HCT116 (cell line): ENCODE measurements at regions not wholly inside any gene's neighbourhood (a gene's known extent, or its start where the extent isn't known, plus 50 kb on each side); places are given as distances from the start of the nearest gene placed in this dataset.

Experiments
- ATAC-seq: fragments of 200-7000 bp; cut with Tn5 transposase; 2 replicates; pipeline ENCODE4 v1.9.1; 2020; ENCODE audit warnings: mild to moderate bottlenecking, moderate library complexity
- BruUV-seq: library from RNA; stranded (reverse); fragments of 400-500 nt; replicated peaks from 2 replicates; lab custom pipeline; 2021; lab: Mats Ljungman, UMichigan
- CTCF ChIA-PET: fragments of 300-600 bp; sonication (Branson Sonifier 250); formaldehyde crosslinking; loops from one replicate; lab custom pipeline; 2021; ENCODE audit warnings: antibody characterized with exemption; lab: Charles Lee
- POLR2A ChIA-PET: fragments of 300-600, 350-600 bp; sonication (Branson Sonifier 250); formaldehyde crosslinking; loops from one replicate; lab custom pipeline; 2021; ENCODE audit warnings: antibody characterized with exemption; lab: Charles Lee
- RAD21 ChIA-PET, 2 experiments: fragments of 300-600 bp; sonication (Branson Sonifier 250); formaldehyde crosslinking; loops; one replicate each; lab custom pipeline; 2023; ENCODE audit warnings: low total read pairs in 2 of 2; ENCODE audit not compliant: uncharacterized antibody in 2 of 2, unreplicated experiment in 2 of 2, low non-redundant PET in 1 of 2; lab: Charles Lee
- DNase-seq: peaks from one replicate; pipeline ENCODE4 v3.0.0-alpha.2; 2010; ENCODE audit warnings: low read depth, low spot score
- H2AFZ ChIP-seq: fragments of 200-600 bp; shearing (Covaris generic), sonication (generic); 2 replicates; pipeline ENCODE4 v1.6.1; 2017; ENCODE audit warnings: low read depth, mixed run types, mixed read lengths, antibody characterized with exemption, low read length; ENCODE audit not compliant: poor library complexity, severe bottlenecking
- H3K27ac ChIP-seq: 2 replicates; pipeline ENCODE4 v1.5.1; 2012; ENCODE audit warnings: low read depth, low read length
- H3K27me3 ChIP-seq: fragments of 200-600 bp; sonication (generic); 2 replicates; pipeline ENCODE4 v1.6.1; 2016; ENCODE audit warnings: mixed run types, low read length, mixed read lengths; ENCODE audit not compliant: insufficient read depth
- H3K36me3 ChIP-seq, 2 experiments: fragments of 200-500 bp in 1 of 2; fragments of 200-600 bp in 1 of 2; sonication (Bioruptor generic) in 1 of 2; sonication (generic) in 1 of 2; 2 replicates each; pipeline versions ENCODE4 v1.5.1 to v1.6.1; 2014 to 2016; ENCODE audit warnings: low read length in 2 of 2, inconsistent platforms in 1 of 2, mixed read lengths in 1 of 2, mixed run types in 1 of 2; ENCODE audit not compliant: insufficient read depth in 2 of 2, control insufficient read depth in 1 of 2
- H3K4me1 ChIP-seq, 2 experiments: fragments of 200-600 bp in 1 of 2; sonication (generic) in 1 of 2; 2 replicates each; pipeline versions ENCODE4 v1.5.1 to v1.6.1; 2012 to 2017; ENCODE audit warnings: low read length in 2 of 2, inconsistent platforms in 1 of 2, mild to moderate bottlenecking in 1 of 2, mixed read lengths in 1 of 2, mixed run types in 1 of 2, moderate library complexity in 1 of 2; ENCODE audit not compliant: insufficient read depth in 2 of 2, control insufficient read depth in 1 of 2
- H3K4me2 ChIP-seq: fragments of 200-600 bp; sonication (generic); 2 replicates; pipeline ENCODE4 v1.6.1; 2017; ENCODE audit warnings: mixed run types, low read length, mixed read lengths
- H3K4me3 ChIP-seq, 2 experiments: fragments of 200-600 bp in 1 of 2; sonication (generic) in 1 of 2; replicated peaks in 1 of 2; 2 replicates each; pipeline ENCODE4 v1.5.1; 2011 to 2016; ENCODE audit warnings: low read length in 2 of 2, control low read depth in 1 of 2, low read depth in 1 of 2, mild to moderate bottlenecking in 1 of 2, mixed read lengths in 1 of 2, mixed run types in 1 of 2
- H3K79me2 ChIP-seq: fragments of 200-600 bp; sonication (generic); 2 replicates; pipeline ENCODE4 v1.6.1; 2017; ENCODE audit warnings: mild to moderate bottlenecking, mixed run types, low read length, moderate library complexity, mixed read lengths; ENCODE audit not compliant: insufficient read depth
- H3K9ac ChIP-seq: fragments of 200-600 bp; sonication (generic); 2 replicates; pipeline ENCODE4 v1.6.1; 2016; ENCODE audit warnings: low read length, mixed read lengths
- H3K9me2 ChIP-seq: fragments of 200-600 bp; sonication (generic), shearing (Covaris generic); 2 replicates; pipeline ENCODE4 v1.6.1; 2017; ENCODE audit warnings: mixed run types, mild to moderate bottlenecking, moderate library complexity; ENCODE audit not compliant: insufficient read depth
- H3K9me3 ChIP-seq, 2 experiments: fragments of 200-500 bp in 1 of 2; fragments of 200-600 bp in 1 of 2; sonication (Bioruptor generic) in 1 of 2; sonication (generic) in 1 of 2; 2 replicates each; pipeline ENCODE4 v1.6.1; 2014 to 2017; ENCODE audit warnings: low read length in 2 of 2, mixed read lengths in 2 of 2, inconsistent platforms in 1 of 2, low read depth in 1 of 2, mild to moderate bottlenecking in 1 of 2, mixed run types in 1 of 2, moderate library complexity in 1 of 2; ENCODE audit not compliant: control insufficient read depth in 1 of 2, insufficient read depth in 1 of 2
- H4K20me1 ChIP-seq: fragments of 200-600 bp; sonication (generic), shearing (Covaris generic); 2 replicates; pipeline ENCODE4 v1.6.1; 2017; ENCODE audit warnings: mixed run types, mild to moderate bottlenecking, moderate library complexity; ENCODE audit not compliant: insufficient read depth
- ATF3 ChIP-seq: IDR thresholded peaks from 2 replicates; pipeline ENCODE4 v1.6.1; 2012
- CBX3 ChIP-seq: IDR thresholded peaks from 2 replicates; pipeline ENCODE4 v1.6.1; 2012; ENCODE audit warnings: low read depth
- EGR1 ChIP-seq: IDR thresholded peaks from 2 replicates; pipeline ENCODE4 v1.6.1; 2012; ENCODE audit warnings: low read depth
- FOSL1 ChIP-seq: IDR thresholded peaks from 2 replicates; pipeline ENCODE4 v1.6.1; 2012; ENCODE audit warnings: low read depth
- MAX ChIP-seq: IDR thresholded peaks from 2 replicates; pipeline ENCODE4 v1.6.1; 2012
- ZNF274 ChIP-seq: fragments of 200-500 bp; sonication (Bioruptor generic); IDR thresholded peaks from 2 replicates; pipeline ENCODE4 v1.6.1; 2014; ENCODE audit warnings: mild to moderate bottlenecking, low read depth, low read length, inconsistent platforms
- intact Hi-C: fragments of 100-400 bp; cut with micrococcal nuclease; formaldehyde crosslinking; loops from 2 replicates; pipeline ENCODE4 v1.10.0; 2022

- no TSS peak for BruUV-seq
- RAD21 ChIA-PET, result no interaction called here
- POLR2A ChIA-PET, result no interaction called here
Observed at GRCh38 chr5:138631096-138631928, 56.1 kb upstream of the HSPA9 start.

GRCh38 chr5:138629392-138629791 lies 54.2 kb upstream of the HSPA9 start:
- TF ChIP-seq FOSL1 (no peak), EGR1 (no peak)
- Histone ChIP-seq H3K27ac (no peak overlapping the region), H3K4me2 (no peak overlapping the region), H3K4me3 (no peak overlapping the region), H3K9me2 (no peaks in the 10 kb centered on the region), H3K9ac (no peak overlapping the region), H3K79me2 (no peaks in the 10 kb centered on the region), H2AFZ (no peak overlapping the region), H3K4me1 (peaks cover 0 to 16% of the 10 kb centered on the region in 2 experiments; a peak in 1 of 4 replicates), H3K36me3 (no peaks in the 10 kb centered on the region), H4K20me1 (no peaks in the 10 kb centered on the region), H3K27me3 (no peaks in the 10 kb centered on the region), H3K9me3 (no peaks in the 10 kb centered on the region)
- ChIA-PET CTCF (no interaction called here), POLR2A (no interaction called here), RAD21 (no interaction called here)
- intact Hi-C loops, result no loop called here
- DNase-seq (no peak), ATAC-seq (no peak)
- no TSS peak for BruUV-seq

More at GRCh38 chr5:138631096-138631928, 56.1 kb upstream of the HSPA9 start:
- no peaks in the 10 kb centered on the region for H3K9me3 ChIP-seq
- TF ChIP-seq ATF3 (no peak), ZNF274 (no peak), CBX3 (no peak), MAX (no peak)
- TF ChIP-seq, all 23 proteins: peak for 0
- Histone ChIP-seq H3K4me2 (no peak overlapping the region), H3K27me3 (no peaks in the 10 kb centered on the region), H2AFZ (no peak overlapping the region), H3K4me3 (no peak overlapping the region), H4K20me1 (no peaks in the 10 kb centered on the region), H3K79me2 (no peaks in the 10 kb centered on the region), H3K9ac (no peak overlapping the region), H3K4me1 (peaks cover 0 to 12% of the 10 kb centered on the region in 2 experiments; a peak in 1 of 4 replicates), H3K9me2 (no peaks in the 10 kb centered on the region), H3K27ac (no peak overlapping the region), H3K36me3 (no peaks in the 10 kb centered on the region)
- DNase-seq (no peak), ATAC-seq (no peak)
- CTCF ChIA-PET, result no interaction called here
- intact Hi-C loops, result no loop called here
